Sciatic nerve (tissue), 2 donors: ENCODE measurements at regions not wholly inside any gene's neighbourhood (a gene's known extent, or its start where the extent isn't known, plus 50 kb on each side); places are given as distances from the start of the nearest gene placed in this dataset.
"Not testable (repeated sequence)": the region's sequence is repeated elsewhere in the genome, so short reads cannot be mapped to it uniquely, and the experiment has no call there.

Source experiments
- ATAC-seq: fragments of 200-7000 bp; cut with Tn5 transposase; one replicate; pipeline ENCODE4 v1.9.1; 2020; ENCODE audit warnings: mild to moderate bottlenecking, moderate library complexity
- DNase-seq: peaks from one replicate; pipeline ENCODE4 v3.0.0-alpha.2; 2020; ENCODE audit warnings: low spot score
- intact Hi-C: fragments of 100-400 bp; cut with DNase I; formaldehyde crosslinking; loops from one replicate; pipeline ENCODE4 v1.14.2; 2022
- donor health status: DM: no; HTN: no; CAD: no.
- donor health status: DM: no; HTN: no; CAD: no.

GRCh38 chr2:145765874-145766273 is 1246.0 kb upstream of the ZEB2 start:
- DNase-seq (no peak), ATAC-seq (no peak)
- intact Hi-C loops, result loop anchor here (5.0 kb wide), 1 partner anchor 689 kb away; no protein-coding TSS in a partner anchor

GRCh38 chr2:145764631-145765030 is 1244.7 kb upstream of the ZEB2 start:
- intact Hi-C loops, result loop anchor here (5.0 kb wide), 1 partner anchor 687 kb away; no protein-coding TSS in a partner anchor
- peak; percentile 62 for ATAC-seq
- DNase-seq, result peak; percentile 78

GRCh38 chr2:145760781-145761649 is 1241.1 kb upstream of the ZEB2 start:
- ATAC-seq (no peak), DNase-seq (no peak)
- intact Hi-C loops, result no loop called here

GRCh38 chr2:145759228-145759915 is 1239.5 kb upstream of the ZEB2 start:
- ATAC-seq, result no peak
- intact Hi-C loops, result loop anchor here (10.0 kb wide), 1 partner anchor 1235 kb away; the partner anchor contains the start of gene ZEB2

GRCh38 chr2:145757503-145758246 is 1237.8 kb upstream of the ZEB2 start:
- DNase-seq (no peak), ATAC-seq (no peak)
- intact Hi-C loops, result loop anchor here (10.0 kb wide), 1 partner anchor 1233 kb away; the partner anchor contains the start of gene ZEB2

More at GRCh38 chr2:145759228-145759915, 1239.5 kb upstream of the ZEB2 start:
- DNase-seq, result no peak

GRCh38 chr2:145755019-145755837 is 1235.3 kb upstream of the ZEB2 start:
- ATAC-seq, result no peak
- DNase-seq, result no peak
- intact Hi-C loops, result loop anchor here (10.0 kb wide), 1 partner anchor 1230 kb away; the partner anchor contains the start of gene ZEB2

- ATAC-seq (no peak), DNase-seq (no peak)
- intact Hi-C loops, result loop anchor here (10.0 kb wide), 1 partner anchor 1229 kb away; the partner anchor contains the start of gene ZEB2
Observed at GRCh38 chr2:145753966-145754365, 1234.0 kb upstream of the ZEB2 start.

- DNase-seq (no peak), ATAC-seq (no peak)
- intact Hi-C loops, result loop anchor here (10.0 kb wide), 1 partner anchor 1228 kb away; the partner anchor contains the start of gene ZEB2
Observed at GRCh38 chr2:145753041-145753608, 1233.2 kb upstream of the ZEB2 start.

GRCh38 chr2:145752091-145752806 is 1232.3 kb upstream of the ZEB2 start:
- intact Hi-C loops, result loop anchor here (10.0 kb wide), 1 partner anchor 1227 kb away; the partner anchor contains the start of gene ZEB2
- DNase-seq, result peak; percentile 59
- ATAC-seq, result peak; percentile 87

- intact Hi-C loops, result loop anchor here (10.0 kb wide), 1 partner anchor 1227 kb away; the partner anchor contains the start of gene ZEB2
- no peak for DNase-seq
- peak; percentile 78 for ATAC-seq
Observed at GRCh38 chr2:145751629-145752028, 1231.7 kb upstream of the ZEB2 start.

GRCh38 chr2:145751155-145751554 is 1231.2 kb upstream of the ZEB2 start:
- intact Hi-C loops, result loop anchor here (10.0 kb wide), 1 partner anchor 1226 kb away; the partner anchor contains the start of gene ZEB2

GRCh38 chr2:145750612-145751011 is 1230.7 kb upstream of the ZEB2 start:
- no peak for DNase-seq
- intact Hi-C loops, result loop anchor here (10.0 kb wide), 1 partner anchor 1226 kb away; the partner anchor contains the start of gene ZEB2
- no peak for ATAC-seq

More at GRCh38 chr2:145751155-145751554, 1231.2 kb upstream of the ZEB2 start:
- no peak for DNase-seq
- ATAC-seq, result peak; percentile 8

- no peak for ATAC-seq
- intact Hi-C loops, result loop anchor here (10.0 kb wide), 1 partner anchor 1225 kb away; the partner anchor contains the start of gene ZEB2
- no peak for DNase-seq
Observed at GRCh38 chr2:145750144-145750543, 1230.2 kb upstream of the ZEB2 start.

GRCh38 chr2:145749556-145749955 is 1229.6 kb upstream of the ZEB2 start:
- intact Hi-C loops, result no loop called here
- no peak for ATAC-seq
- no peak for DNase-seq

- ATAC-seq, result no peak
- intact Hi-C loops, result no loop called here
- DNase-seq, result no peak
Observed at GRCh38 chr2:145748927-145749326, 1229.0 kb upstream of the ZEB2 start.

- DNase-seq (no peak), ATAC-seq (no peak)
- intact Hi-C loops, result no loop called here
Observed at GRCh38 chr2:145747715-145748114, 1227.8 kb upstream of the ZEB2 start.

- intact Hi-C loops, ATAC-seq, DNase-seq: not testable (repeated sequence)
Observed at GRCh38 chr2:145745387-145745721, 1225.4 kb upstream of the ZEB2 start.
